ENCODE measurements at regions not wholly inside any gene's neighbourhood (a gene's known extent, or its start where the extent isn't known, plus 50 kb on each side); places are given as distances from the start of the nearest gene placed in this dataset.

DNA sequence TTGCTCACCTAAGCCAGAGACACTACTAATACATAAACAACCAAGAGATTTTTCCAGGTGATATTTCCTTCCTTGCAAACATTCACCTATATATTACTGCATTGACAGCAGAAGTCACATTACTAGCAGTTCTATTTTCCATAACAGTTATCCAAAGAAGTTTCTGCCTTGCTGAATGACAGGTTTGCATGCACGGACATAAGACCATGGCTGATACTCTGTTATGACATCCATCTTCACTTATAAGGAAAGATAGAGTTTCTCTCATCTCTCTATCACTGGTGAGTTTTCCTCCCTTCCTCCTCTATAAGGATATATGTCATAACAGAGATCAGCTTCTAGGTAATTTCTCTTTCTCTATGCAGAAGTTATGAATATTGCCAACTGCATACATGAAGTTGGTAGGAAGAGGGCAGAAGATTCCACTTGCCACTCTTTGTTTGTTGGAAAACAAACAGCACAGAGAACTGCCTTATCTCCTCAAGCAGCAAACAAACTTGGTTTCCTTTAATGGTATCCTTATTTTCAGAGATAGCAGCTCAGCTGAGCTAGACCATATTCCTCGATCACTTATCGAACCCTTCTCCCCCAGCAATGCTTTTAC lies 557.0 kb downstream of the VRK1 start:
- no peak for DNase-seq (ENCODE audit: low read depth)
- TF ChIP-seq, protein P1, sequence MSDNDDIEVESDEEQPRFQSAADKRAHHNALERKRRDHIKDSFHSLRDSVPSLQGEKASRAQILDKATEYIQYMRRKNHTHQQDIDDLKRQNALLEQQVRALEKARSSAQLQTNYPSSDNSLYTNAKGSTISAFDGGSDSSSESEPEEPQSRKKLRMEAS (IDR thresholded peaks at IDR 0.05; ENCODE audit: low read depth, low read length): no peak
- no peak for TF ChIP-seq MYC (IDR thresholded peaks at IDR 0.05; ENCODE audit: low read depth, low read length)
- no peak overlapping the region for H3K4me3 ChIP-seq (ENCODE audit: low read depth, low read length)

DNA sequence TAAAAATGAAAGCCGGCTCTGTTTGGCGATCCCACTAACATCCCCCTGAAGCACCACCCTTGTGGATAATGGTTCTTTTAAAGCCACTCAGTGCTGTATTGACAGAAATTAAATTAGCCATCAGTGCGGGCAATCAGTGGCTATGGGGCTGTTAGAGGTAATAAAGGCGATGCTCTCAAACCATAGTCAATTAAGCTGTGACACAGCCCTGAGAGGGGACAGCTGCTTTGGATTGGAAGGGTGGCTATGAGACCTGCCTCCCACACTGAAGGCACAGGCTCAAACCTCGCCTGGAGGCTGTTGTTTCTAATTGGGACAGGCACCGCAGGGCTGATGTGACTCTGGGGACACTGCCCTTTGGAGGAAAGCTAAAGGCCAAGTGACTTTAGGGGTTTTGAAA lies 562.2 kb downstream of the VRK1 start:
- DNase-seq (ENCODE audit: low read depth): no peak
- TF ChIP-seq POLR2A (IDR thresholded peaks at IDR 0.05; ENCODE audit: extremely low read depth, insufficient read length) (no peak), MYC (IDR thresholded peaks at IDR 0.05; ENCODE audit: low read depth, low read length) (no peak)
- TF ChIP-seq, protein P1 (IDR thresholded peaks at IDR 0.05; ENCODE audit: low read depth, low read length): no peak
- TF ChIP-seq, protein P2, sequence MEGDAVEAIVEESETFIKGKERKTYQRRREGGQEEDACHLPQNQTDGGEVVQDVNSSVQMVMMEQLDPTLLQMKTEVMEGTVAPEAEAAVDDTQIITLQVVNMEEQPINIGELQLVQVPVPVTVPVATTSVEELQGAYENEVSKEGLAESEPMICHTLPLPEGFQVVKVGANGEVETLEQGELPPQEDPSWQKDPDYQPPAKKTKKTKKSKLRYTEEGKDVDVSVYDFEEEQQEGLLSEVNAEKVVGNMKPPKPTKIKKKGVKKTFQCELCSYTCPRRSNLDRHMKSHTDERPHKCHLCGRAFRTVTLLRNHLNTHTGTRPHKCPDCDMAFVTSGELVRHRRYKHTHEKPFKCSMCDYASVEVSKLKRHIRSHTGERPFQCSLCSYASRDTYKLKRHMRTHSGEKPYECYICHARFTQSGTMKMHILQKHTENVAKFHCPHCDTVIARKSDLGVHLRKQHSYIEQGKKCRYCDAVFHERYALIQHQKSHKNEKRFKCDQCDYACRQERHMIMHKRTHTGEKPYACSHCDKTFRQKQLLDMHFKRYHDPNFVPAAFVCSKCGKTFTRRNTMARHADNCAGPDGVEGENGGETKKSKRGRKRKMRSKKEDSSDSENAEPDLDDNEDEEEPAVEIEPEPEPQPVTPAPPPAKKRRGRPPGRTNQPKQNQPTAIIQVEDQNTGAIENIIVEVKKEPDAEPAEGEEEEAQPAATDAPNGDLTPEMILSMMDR (IDR thresholded peaks at IDR 0.05; ENCODE audit: low read depth, low read length): no peak
- no peak overlapping the region for H3K4me3 ChIP-seq (ENCODE audit: low read depth, low read length)

DNA sequence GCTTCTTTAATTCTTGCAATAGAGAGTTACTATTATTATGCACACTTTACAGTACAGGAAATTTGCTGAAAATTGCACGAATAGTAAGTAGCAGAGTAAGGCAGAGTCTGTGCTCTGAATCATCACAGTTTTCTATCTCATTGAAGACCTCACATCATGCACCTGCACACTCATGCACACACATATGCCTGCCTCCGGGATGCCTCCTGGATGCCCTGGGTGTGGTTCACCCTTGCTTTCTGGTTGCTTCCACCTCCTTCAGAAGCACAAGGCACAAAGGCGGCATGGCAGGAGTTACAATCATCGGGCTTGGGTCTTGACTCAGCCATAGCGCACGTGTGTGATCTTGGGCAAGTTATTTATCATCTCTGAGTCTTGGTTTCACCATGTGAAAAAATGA lies 564.0 kb downstream of the VRK1 start:
- DNase-seq (ENCODE audit: low read depth): no peak
- no peak overlapping the region for H3K4me3 ChIP-seq (ENCODE audit: low read depth, low read length)
- TF ChIP-seq POLR2A (IDR thresholded peaks at IDR 0.05; ENCODE audit: extremely low read depth, insufficient read length): no peak
- TF ChIP-seq, protein P2 (IDR thresholded peaks at IDR 0.05; ENCODE audit: low read depth, low read length): no peak
- TF ChIP-seq MYC (IDR thresholded peaks at IDR 0.05; ENCODE audit: low read depth, low read length): no peak
- TF ChIP-seq, protein P1 (IDR thresholded peaks at IDR 0.05; ENCODE audit: low read depth, low read length): no peak

DNA sequence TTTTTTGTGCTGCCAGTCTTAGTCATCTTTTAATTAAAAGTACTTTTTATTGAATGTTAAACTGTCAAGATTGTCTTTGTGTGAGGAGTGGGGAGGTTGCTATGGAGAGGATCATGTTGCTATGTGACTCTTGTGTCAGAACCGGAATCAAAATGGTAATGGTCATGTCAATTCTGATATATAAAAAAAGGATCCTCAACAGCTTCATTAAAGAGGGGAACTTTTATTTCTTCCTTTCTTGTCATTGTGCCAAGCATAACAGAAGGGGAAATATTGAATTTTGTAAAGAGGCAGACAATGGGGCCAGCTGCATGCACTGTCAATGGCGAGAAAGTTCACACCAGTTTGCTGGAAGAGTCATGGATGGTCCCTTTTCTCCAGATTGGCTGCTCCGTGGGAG lies 564.8 kb downstream of the VRK1 start:
- TF ChIP-seq MYC (IDR thresholded peaks at IDR 0.05; ENCODE audit: low read depth, low read length): no peak
- TF ChIP-seq POLR2A (IDR thresholded peaks at IDR 0.05; ENCODE audit: extremely low read depth, insufficient read length): no peak
- TF ChIP-seq, protein P2 (IDR thresholded peaks at IDR 0.05; ENCODE audit: low read depth, low read length): no peak
- TF ChIP-seq, protein P1 (IDR thresholded peaks at IDR 0.05; ENCODE audit: low read depth, low read length): no peak
- H3K4me3 ChIP-seq (ENCODE audit: low read depth, low read length): no peak overlapping the region
- DNase-seq (ENCODE audit: low read depth): no peak

DNA sequence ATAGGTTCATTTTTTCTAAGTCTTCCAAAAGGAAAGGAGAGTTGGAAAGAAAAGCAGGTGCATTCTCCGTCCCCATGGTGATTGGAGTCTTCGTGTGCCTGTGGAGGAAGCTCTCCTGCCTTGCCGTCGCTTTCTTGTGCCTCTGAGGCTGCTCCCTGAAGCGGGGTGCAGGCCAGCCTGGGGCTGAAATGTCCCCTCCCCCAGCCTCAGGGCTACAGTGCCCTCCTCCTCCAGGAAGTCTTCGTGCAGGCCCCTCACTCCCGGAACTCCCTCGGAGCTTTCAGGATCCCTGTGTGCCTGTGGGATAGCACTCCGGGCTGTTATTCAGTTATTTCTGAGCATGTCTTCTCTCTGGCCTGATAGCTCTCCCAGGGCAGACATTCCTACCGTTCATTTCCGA lies 569.2 kb downstream of the VRK1 start:
- no peak overlapping the region for H3K4me3 ChIP-seq (ENCODE audit: low read depth, low read length)
- DNase-seq (ENCODE audit: low read depth): no peak

DNA sequence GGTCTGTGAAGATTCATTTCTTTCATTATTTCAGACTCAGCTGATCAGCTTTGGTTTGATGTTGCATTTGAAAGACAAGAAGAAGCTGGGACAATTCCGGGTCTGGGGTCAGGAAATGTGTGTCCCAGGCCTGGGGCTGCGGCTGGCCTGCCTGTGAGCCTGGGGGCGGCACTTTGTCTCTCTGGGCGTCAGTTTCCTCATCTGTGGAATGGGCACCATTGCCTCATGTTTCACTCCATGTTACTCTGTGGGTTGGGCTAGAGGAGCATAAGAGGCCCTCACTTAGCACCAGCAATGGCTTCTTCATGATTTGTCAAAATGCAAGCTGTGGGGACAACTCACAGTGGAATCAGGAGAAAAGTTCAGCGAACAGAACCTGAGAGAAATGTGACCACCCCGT lies 570.1 kb downstream of the VRK1 start:
- no peak overlapping the region for H3K4me3 ChIP-seq (ENCODE audit: low read depth, low read length)
- no peak for DNase-seq (ENCODE audit: low read depth)
- TF ChIP-seq, protein P2 (IDR thresholded peaks at IDR 0.05; ENCODE audit: low read depth, low read length): no peak
- TF ChIP-seq POLR2A (IDR thresholded peaks at IDR 0.05; ENCODE audit: extremely low read depth, insufficient read length) (no peak), MYC (IDR thresholded peaks at IDR 0.05; ENCODE audit: low read depth, low read length) (no peak)
- TF ChIP-seq, protein P1 (IDR thresholded peaks at IDR 0.05; ENCODE audit: low read depth, low read length): no peak

More for the DNA sequence above, 569.2 kb downstream of the VRK1 start:
- TF ChIP-seq, protein P2 (IDR thresholded peaks at IDR 0.05; ENCODE audit: low read depth, low read length): no peak
- TF ChIP-seq POLR2A (IDR thresholded peaks at IDR 0.05; ENCODE audit: extremely low read depth, insufficient read length) (no peak), MYC (IDR thresholded peaks at IDR 0.05; ENCODE audit: low read depth, low read length) (no peak)
- TF ChIP-seq, protein P1 (IDR thresholded peaks at IDR 0.05; ENCODE audit: low read depth, low read length): no peak

Data from NB4 (cell line).